Osteoblast (primary cell): ENCODE measurements at regions not wholly inside any gene's neighbourhood (a gene's known extent, or its start where the extent isn't known, plus 50 kb on each side); places are given as distances from the start of the nearest gene placed in this dataset.

Experiments used
- DNase-seq: peaks from one replicate; pipeline ENCODE4 v3.0.0; 2011; ENCODE audit warnings: low spot score, mixed read lengths; ENCODE audit not compliant: insufficient read length; ENCODE audit errors: missing footprints
- H2AFZ ChIP-seq: 2 replicates; pipeline ENCODE4 v1.6.0; 2011; ENCODE audit warnings: mild to moderate bottlenecking, low read length
- H3K27ac ChIP-seq: 2 replicates; pipeline ENCODE4 v1.5.1; 2011; ENCODE audit warnings: mild to moderate bottlenecking, low read depth, low read length, moderate library complexity
- H3K27me3 ChIP-seq: 2 replicates; pipeline ENCODE4 v1.6.0; 2012; ENCODE audit warnings: mild to moderate bottlenecking, control low read depth, inconsistent platforms, low read length, moderate library complexity; ENCODE audit not compliant: insufficient read depth
- H3K36me3 ChIP-seq: 2 replicates; pipeline ENCODE4 v1.5.1; 2011; ENCODE audit warnings: mild to moderate bottlenecking, low read length, control low read depth, moderate library complexity; ENCODE audit not compliant: insufficient read depth
- H3K4me1 ChIP-seq: 2 replicates; pipeline ENCODE4 v1.5.1; 2011; ENCODE audit warnings: mild to moderate bottlenecking, low read length, control low read depth, moderate library complexity; ENCODE audit not compliant: insufficient read depth
- H3K4me2 ChIP-seq: 2 replicates; pipeline ENCODE4 v1.6.0; 2011; ENCODE audit warnings: mild to moderate bottlenecking, low read length; ENCODE audit not compliant: insufficient read depth
- H3K4me3 ChIP-seq: fragments of 200-600 bp; sonication (generic); 3 replicates; pipeline ENCODE4 v1.5.1; 2012; ENCODE audit warnings: mild to moderate bottlenecking, low read length, inconsistent platforms; ENCODE audit not compliant: insufficient read depth
- H3K79me2 ChIP-seq: 2 replicates; pipeline ENCODE4 v1.6.0; 2012; ENCODE audit warnings: mild to moderate bottlenecking, low read length, control low read depth, inconsistent platforms; ENCODE audit not compliant: insufficient read depth
- H3K9me3 ChIP-seq: 2 replicates; pipeline ENCODE4 v1.5.1; 2011; ENCODE audit warnings: low read depth, low read length, control low read depth
- H4K20me1 ChIP-seq: 2 replicates; pipeline ENCODE4 v1.6.0; 2012; ENCODE audit warnings: mild to moderate bottlenecking, low read length, control low read depth; ENCODE audit not compliant: insufficient read depth
- CTCF ChIP-seq: IDR thresholded peaks from 2 replicates; pipeline ENCODE4 v1.5.1; 2011; ENCODE audit warnings: mild to moderate bottlenecking, low read depth, low read length, moderate library complexity; ENCODE audit errors: extremely low read depth

- Histone ChIP-seq H3K27ac (no peak overlapping the region), H3K4me1 (no peaks in the 10 kb centered on the region), H2AFZ (no peak overlapping the region), H4K20me1 (no peaks in the 10 kb centered on the region), H3K9me3 (peaks cover 2% of the 10 kb centered on the region), H3K79me2 (no peaks in the 10 kb centered on the region), H3K4me2 (no peak overlapping the region), H3K4me3 (no peak overlapping the region), H3K36me3 (no peaks in the 10 kb centered on the region), H3K27me3 (no peaks in the 10 kb centered on the region)
- no peak for TF ChIP-seq CTCF
- no peak for DNase-seq
Observed at GRCh38 chr4:34943741-34944386, 1300.5 kb downstream of the ARAP2 start.

- Histone ChIP-seq H3K9me3 (peaks cover 4% of the 10 kb centered on the region), H3K79me2 (no peaks in the 10 kb centered on the region), H3K4me2 (no peak overlapping the region), H3K27ac (no peak overlapping the region), H3K27me3 (no peaks in the 10 kb centered on the region), H4K20me1 (no peaks in the 10 kb centered on the region), H2AFZ (no peak overlapping the region), H3K36me3 (no peaks in the 10 kb centered on the region), H3K4me1 (no peaks in the 10 kb centered on the region), H3K4me3 (no peak overlapping the region)
- TF ChIP-seq CTCF = no peak
- DNase-seq = no peak
Observed at GRCh38 chr4:34950926-34951325, 1293.4 kb downstream of the ARAP2 start.

GRCh38 chr4:34953145-34953799 is 1291.0 kb downstream of the ARAP2 start:
- Histone ChIP-seq H2AFZ (no peak overlapping the region), H3K27me3 (no peaks in the 10 kb centered on the region), H3K4me3 (no peak overlapping the region), H4K20me1 (no peaks in the 10 kb centered on the region), H3K36me3 (no peaks in the 10 kb centered on the region), H3K79me2 (no peaks in the 10 kb centered on the region), H3K27ac (no peak overlapping the region), H3K4me1 (no peaks in the 10 kb centered on the region), H3K4me2 (no peak overlapping the region), H3K9me3 (peaks cover 4% of the 10 kb centered on the region)
- TF ChIP-seq CTCF = no peak
- no peak for DNase-seq

GRCh38 chr4:34964613-34965012 is 1279.7 kb downstream of the ARAP2 start:
- no peaks in the 10 kb centered on the region for H4K20me1 ChIP-seq
- no peaks in the 10 kb centered on the region for H3K36me3 ChIP-seq
- no peaks in the 10 kb centered on the region for H3K79me2 ChIP-seq
- peaks cover 3% of the 10 kb centered on the region for H3K9me3 ChIP-seq
- H3K4me2 ChIP-seq = no peak overlapping the region
- H2AFZ ChIP-seq = no peak overlapping the region
- H3K4me1 ChIP-seq = no peaks in the 10 kb centered on the region
- no peak for DNase-seq
- no peak overlapping the region for H3K27ac ChIP-seq
- H3K4me3 ChIP-seq = no peak overlapping the region
- no peaks in the 10 kb centered on the region for H3K27me3 ChIP-seq
- no peak for TF ChIP-seq CTCF
